ENCODE measurements at regions not wholly inside any gene's neighbourhood (a gene's known extent, or its start where the extent isn't known, plus 50 kb on each side); places are given as distances from the start of the nearest gene placed in this dataset.

DNA sequence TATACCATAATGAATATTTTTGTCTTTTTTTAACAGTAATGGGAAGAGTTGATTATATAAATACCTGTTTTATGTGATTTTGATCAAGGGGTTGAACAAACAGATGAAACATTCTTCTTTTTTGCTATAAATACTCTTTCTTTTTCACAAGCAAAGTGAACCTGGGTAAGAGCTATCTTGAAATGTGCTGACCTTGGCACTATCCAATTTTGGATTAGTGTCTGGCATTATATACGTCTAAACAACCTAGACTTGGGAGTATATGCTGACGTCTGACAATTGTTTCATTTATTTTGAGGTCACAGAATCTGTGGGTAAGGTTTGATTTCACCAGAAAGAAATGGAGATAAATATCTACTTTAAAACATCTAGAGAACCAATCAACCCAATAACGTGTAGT lies 716.0 kb upstream of the STXBP6 start:
- H3K27me3 ChIP-seq, result no peaks in the 10 kb centered on the region
- DNase-seq, result no peak
- H3K4me3 ChIP-seq, result no peak overlapping the region
- TF ChIP-seq, protein P1, sequence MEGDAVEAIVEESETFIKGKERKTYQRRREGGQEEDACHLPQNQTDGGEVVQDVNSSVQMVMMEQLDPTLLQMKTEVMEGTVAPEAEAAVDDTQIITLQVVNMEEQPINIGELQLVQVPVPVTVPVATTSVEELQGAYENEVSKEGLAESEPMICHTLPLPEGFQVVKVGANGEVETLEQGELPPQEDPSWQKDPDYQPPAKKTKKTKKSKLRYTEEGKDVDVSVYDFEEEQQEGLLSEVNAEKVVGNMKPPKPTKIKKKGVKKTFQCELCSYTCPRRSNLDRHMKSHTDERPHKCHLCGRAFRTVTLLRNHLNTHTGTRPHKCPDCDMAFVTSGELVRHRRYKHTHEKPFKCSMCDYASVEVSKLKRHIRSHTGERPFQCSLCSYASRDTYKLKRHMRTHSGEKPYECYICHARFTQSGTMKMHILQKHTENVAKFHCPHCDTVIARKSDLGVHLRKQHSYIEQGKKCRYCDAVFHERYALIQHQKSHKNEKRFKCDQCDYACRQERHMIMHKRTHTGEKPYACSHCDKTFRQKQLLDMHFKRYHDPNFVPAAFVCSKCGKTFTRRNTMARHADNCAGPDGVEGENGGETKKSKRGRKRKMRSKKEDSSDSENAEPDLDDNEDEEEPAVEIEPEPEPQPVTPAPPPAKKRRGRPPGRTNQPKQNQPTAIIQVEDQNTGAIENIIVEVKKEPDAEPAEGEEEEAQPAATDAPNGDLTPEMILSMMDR (IDR thresholded peaks at IDR 0.05), result no peak
- no peak for TF ChIP-seq POLR2A (IDR thresholded peaks at IDR 0.05)
- H3K36me3 ChIP-seq (ENCODE audit: low read depth, missing control alignments), result no peaks in the 10 kb centered on the region
- H3K9me3 ChIP-seq, result no peaks in the 10 kb centered on the region
- no peak overlapping the region for H3K27ac ChIP-seq
- H3K4me1 ChIP-seq, result no peaks in the 10 kb centered on the region
- intact Hi-C loops (cut with DNase I; ENCODE audit: low total_unique reads), result no loop called here
- 64 to 78% methylated on average over 3 of the region's 3 CpGs for WGBS, 2 donors

DNA sequence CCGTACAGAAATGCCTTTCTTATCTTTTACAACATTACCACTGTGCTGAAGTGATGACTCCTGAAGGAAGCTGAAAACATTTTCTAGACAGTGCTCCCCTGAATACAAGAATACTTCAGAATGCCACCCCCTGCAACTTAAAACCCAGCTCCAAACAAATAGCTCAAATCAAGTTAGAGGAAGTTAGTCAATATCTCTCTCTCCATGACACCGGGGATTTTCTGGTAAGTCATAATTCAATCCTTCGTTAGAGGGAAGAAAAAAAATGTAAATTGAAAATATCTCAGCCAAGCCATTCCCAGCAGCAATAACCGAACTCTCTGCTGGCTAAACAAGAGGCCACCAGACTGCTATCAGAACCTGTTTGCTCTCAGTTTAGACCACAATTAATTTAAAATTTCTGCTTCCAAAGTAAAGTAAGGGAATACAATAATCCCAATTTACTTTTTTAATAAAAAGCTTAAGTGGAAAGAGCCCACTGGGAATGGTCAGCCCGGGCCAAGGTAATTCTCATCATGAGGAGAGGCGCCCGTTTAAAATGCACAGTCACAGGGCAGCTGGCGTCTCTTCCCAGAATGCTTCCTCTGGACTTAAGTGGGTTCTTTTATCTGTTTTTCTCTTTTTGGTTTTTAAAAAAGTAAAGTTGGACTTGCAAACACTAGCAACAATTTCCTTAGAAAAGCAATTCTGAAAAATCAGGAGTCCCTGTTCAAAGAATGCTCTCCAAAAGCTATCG lies 710.1 kb upstream of the STXBP6 start:
- TF ChIP-seq, protein P1 (IDR thresholded peaks at IDR 0.05), result no peak
- TF ChIP-seq POLR2A (IDR thresholded peaks at IDR 0.05), result no peak
- 41 to 55% methylated on average over 9 of the region's 9 CpGs for WGBS, 2 donors
- Histone ChIP-seq H3K36me3 (ENCODE audit: low read depth, missing control alignments) (no peaks in the 10 kb centered on the region), H3K27ac (no peak overlapping the region), H3K27me3 (no peaks in the 10 kb centered on the region), H3K9me3 (no peaks in the 10 kb centered on the region), H3K4me1 (no peaks in the 10 kb centered on the region), H3K4me3 (no peak overlapping the region)
- DNase-seq, result no peak
- intact Hi-C loops (cut with DNase I; ENCODE audit: low total_unique reads), result no loop called here

DNA sequence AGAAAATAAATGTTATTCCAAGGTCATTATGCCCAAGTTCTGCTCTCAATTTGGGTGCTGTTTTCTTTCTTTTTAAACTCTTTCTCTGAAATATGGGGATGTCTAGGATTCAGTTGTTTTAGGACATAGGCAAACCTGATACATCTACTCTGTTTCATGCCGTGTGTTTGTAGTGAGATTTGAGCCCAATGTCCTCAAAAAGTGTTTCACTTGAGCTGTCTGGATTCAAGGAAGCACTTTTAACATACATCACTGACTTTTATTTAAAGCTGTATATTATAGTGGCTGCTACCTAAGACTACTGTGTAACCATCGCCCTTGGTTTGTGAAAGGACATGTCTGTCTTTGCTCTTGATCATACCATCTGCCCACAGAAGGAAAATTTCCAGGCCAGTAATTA lies 709.3 kb upstream of the STXBP6 start:
- no peaks in the 10 kb centered on the region for H3K36me3 ChIP-seq (ENCODE audit: low read depth, missing control alignments)
- H3K4me3 ChIP-seq, result no peak overlapping the region
- no peaks in the 10 kb centered on the region for H3K9me3 ChIP-seq
- H3K27ac ChIP-seq, result no peak overlapping the region
- WGBS, 2 donors, result 76 to 80% methylated on average over 2 of the region's 2 CpGs
- no peaks in the 10 kb centered on the region for H3K4me1 ChIP-seq
- no peak for DNase-seq
- intact Hi-C loops (cut with DNase I; ENCODE audit: low total_unique reads), result no loop called here
- no peaks in the 10 kb centered on the region for H3K27me3 ChIP-seq
- TF ChIP-seq, protein P1 (IDR thresholded peaks at IDR 0.05), result no peak
- no peak for TF ChIP-seq POLR2A (IDR thresholded peaks at IDR 0.05)

DNA sequence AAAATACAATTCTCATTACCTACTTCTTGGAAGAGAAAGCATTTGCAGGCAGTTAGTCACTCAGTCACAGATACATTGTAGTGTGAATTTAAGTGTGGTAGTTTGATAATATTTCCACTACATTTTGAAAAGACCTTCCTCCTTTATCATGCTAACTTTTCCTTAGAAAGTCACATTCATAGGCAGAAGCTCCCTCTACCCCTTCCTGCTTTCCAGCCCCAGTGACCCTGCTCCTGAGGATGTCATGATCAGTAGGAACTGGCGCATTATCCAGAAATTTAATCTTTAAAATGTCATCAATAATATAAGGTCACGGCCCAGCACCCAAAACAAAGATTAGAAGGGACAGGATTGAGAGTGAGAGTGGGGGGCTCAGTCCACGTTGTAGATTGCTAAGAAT lies 707.4 kb upstream of the STXBP6 start:
- intact Hi-C loops (cut with DNase I; ENCODE audit: low total_unique reads), result no loop called here
- no peak overlapping the region for H3K27ac ChIP-seq
- TF ChIP-seq, protein P1 (IDR thresholded peaks at IDR 0.05), result no peak
- TF ChIP-seq POLR2A (IDR thresholded peaks at IDR 0.05), result no peak
- 83 to 92% methylated on average over 3 of the region's 3 CpGs for WGBS, 2 donors
- no peak overlapping the region for H3K4me3 ChIP-seq
- H3K27me3 ChIP-seq, result no peaks in the 10 kb centered on the region
- H3K9me3 ChIP-seq, result no peaks in the 10 kb centered on the region
- no peaks in the 10 kb centered on the region for H3K36me3 ChIP-seq (ENCODE audit: low read depth, missing control alignments)
- no peak for DNase-seq
- H3K4me1 ChIP-seq, result no peaks in the 10 kb centered on the region

DNA sequence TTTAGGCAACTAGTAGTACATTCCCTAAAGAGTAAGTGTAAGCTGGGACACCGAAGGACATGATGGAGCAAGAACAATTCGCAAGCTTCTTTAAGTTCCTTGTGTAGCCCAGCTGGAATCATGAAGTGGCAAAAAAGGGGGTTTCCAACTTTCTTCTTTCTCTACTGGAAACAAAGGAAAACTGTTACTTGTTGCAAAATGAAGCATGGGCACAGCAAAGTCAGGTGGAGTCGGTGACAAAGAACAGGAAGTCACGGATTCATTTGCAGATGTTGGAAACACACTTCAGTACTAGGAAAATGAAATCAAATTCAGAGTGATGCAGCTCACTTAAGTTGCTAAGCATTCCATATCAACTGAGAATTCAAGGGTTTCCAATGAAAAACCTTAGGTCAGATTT lies 706.9 kb upstream of the STXBP6 start:
- intact Hi-C loops (cut with DNase I; ENCODE audit: low total_unique reads), result no loop called here
- Histone ChIP-seq H3K4me1 (no peaks in the 10 kb centered on the region), H3K4me3 (no peak overlapping the region), H3K27ac (no peak overlapping the region), H3K27me3 (no peaks in the 10 kb centered on the region), H3K36me3 (ENCODE audit: low read depth, missing control alignments) (no peaks in the 10 kb centered on the region), H3K9me3 (no peaks in the 10 kb centered on the region)
- DNase-seq, result no peak
- WGBS, 2 donors, result 57 to 78% methylated on average over 4 of the region's 4 CpGs
- no peak for TF ChIP-seq POLR2A (IDR thresholded peaks at IDR 0.05)
- TF ChIP-seq, protein P1 (IDR thresholded peaks at IDR 0.05), result no peak
